GM13976 (cell line): ENCODE measurements at regions not wholly inside any gene's neighbourhood (a gene's known extent, or its start where the extent isn't known, plus 50 kb on each side); places are given as distances from the start of the nearest gene placed in this dataset.

Source experiments
- DNase-seq: peaks from one replicate; pipeline ENCODE4 v3.0.0; 2012; ENCODE audit warnings: low spot score
- CTCF ChIP-seq: IDR thresholded peaks from 2 replicates; pipeline ENCODE4 v1.5.1; 2012; ENCODE audit warnings: borderline replicate concordance, mild to moderate bottlenecking; ENCODE audit not compliant: insufficient read depth; ENCODE audit errors: extremely low read depth, missing control alignments, control extremely low read depth
- in situ Hi-C: fragments of 300-500 bp; cut with MboI; formaldehyde crosslinking; loops from one replicate; pipeline ENCODE4 v1.12.0; 2022; ENCODE audit warnings: low sequenced_read_pairs, mixed read lengths, inconsistent platforms; ENCODE audit not compliant: unreplicated experiment

GRCh38 chr15:39330061-39330460 lies 250.8 kb upstream of the THBS1 start:
- in situ Hi-C loops = no loop called here
- no peak for TF ChIP-seq CTCF
- DNase-seq = no peak

GRCh38 chr15:39331584-39331983 lies 249.3 kb upstream of the THBS1 start:
- TF ChIP-seq CTCF = no peak
- in situ Hi-C loops = no loop called here
- DNase-seq = no peak

- in situ Hi-C loops = no loop called here
- DNase-seq = no peak
- no peak for TF ChIP-seq CTCF
These were observed 248.0 kb upstream of the THBS1 start for GRCh38 chr15:39332846-39333245.

GRCh38 chr15:39333393-39333792 lies 247.5 kb upstream of the THBS1 start:
- no peak for DNase-seq
- in situ Hi-C loops = no loop called here
- TF ChIP-seq CTCF = no peak

GRCh38 chr15:39333896-39334295 lies 247.0 kb upstream of the THBS1 start:
- TF ChIP-seq CTCF = no peak
- in situ Hi-C loops = no loop called here
- DNase-seq = no peak

GRCh38 chr15:39336926-39337325 lies 244.0 kb upstream of the THBS1 start:
- no peak for DNase-seq
- TF ChIP-seq CTCF = no peak
- in situ Hi-C loops = no loop called here

- in situ Hi-C loops = no loop called here
- no peak for DNase-seq
- no peak for TF ChIP-seq CTCF
These were observed 242.6 kb upstream of the THBS1 start for GRCh38 chr15:39338251-39338650.
